Chondrocyte (in vitro differentiated cells): ENCODE measurements at regions not wholly inside any gene's neighbourhood (a gene's known extent, or its start where the extent isn't known, plus 50 kb on each side); places are given as distances from the start of the nearest gene placed in this dataset.

Experiments
- DNase-seq: peaks from one replicate; pipeline ENCODE4 v3.0.0; 2021; ENCODE audit warnings: mixed read lengths, low spot score
- H3K27ac Mint-ChIP-seq: one replicate; pipeline ENCODE4 v1.8.0; 2021; ENCODE audit warnings: mild to moderate bottlenecking, moderate library complexity, mixed read lengths; ENCODE audit not compliant: unreplicated experiment
- H3K27me3 Mint-ChIP-seq: 2 replicates; pipeline ENCODE4 v1.8.0; 2021; ENCODE audit warnings: low read depth, mixed read lengths
- H3K36me3 Mint-ChIP-seq: 2 replicates; pipeline ENCODE4 v1.8.0; 2021; ENCODE audit warnings: low read depth, mixed read lengths
- H3K4me1 Mint-ChIP-seq: 2 replicates; pipeline ENCODE4 v1.8.0; 2021; ENCODE audit warnings: low read depth, mild to moderate bottlenecking, mixed read lengths
- H3K4me3 Mint-ChIP-seq: one replicate; pipeline ENCODE4 v1.8.0; 2021; ENCODE audit warnings: mild to moderate bottlenecking, moderate library complexity, mixed read lengths; ENCODE audit not compliant: unreplicated experiment
- H3K9me3 Mint-ChIP-seq: 2 replicates; pipeline ENCODE4 v1.8.0; 2021; ENCODE audit warnings: low read depth, mixed read lengths
- CTCF ChIP-seq: fragments of 200-600 bp; sonication (generic); IDR thresholded peaks from 2 replicates; pipeline ENCODE4 v1.5.0; 2021; ENCODE audit warnings: antibody characterized with exemption, mild to moderate bottlenecking, moderate library complexity

DNA sequence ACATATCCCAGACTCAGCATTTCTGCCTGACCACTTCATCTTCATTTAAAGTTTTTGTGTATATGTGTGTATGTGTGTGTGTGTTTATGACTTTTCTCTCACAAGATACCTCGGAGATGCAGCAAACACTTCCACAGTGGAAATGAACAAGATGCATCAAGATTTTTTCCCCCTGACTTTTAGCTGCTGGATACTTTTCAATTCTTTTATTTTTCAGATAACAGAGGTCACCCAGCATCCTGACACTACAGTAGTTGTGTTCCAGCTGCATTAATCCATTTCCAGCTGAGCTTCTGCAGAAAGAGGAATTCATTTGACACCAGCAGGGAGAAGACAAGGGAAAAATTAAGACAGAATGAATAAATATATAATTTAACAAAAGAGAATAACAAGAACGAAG lies 130.2 kb upstream of the PSMD7 start:
- DNase-seq = no peak
- Mint-ChIP-seq H3K27me3 (peaks cover 7% of the 10 kb centered on the region), H3K4me3 (no peak overlapping the region), H3K27ac (no peak overlapping the region), H3K9me3 (peaks cover 13% of the 10 kb centered on the region), H3K4me1 (peaks cover 8% of the 10 kb centered on the region), H3K36me3 (no peaks in the 10 kb centered on the region)
- TF ChIP-seq CTCF = no peak

- peaks cover 8% of the 10 kb centered on the region for H3K4me1 Mint-ChIP-seq
- no peak for TF ChIP-seq CTCF
- peaks cover 7% of the 10 kb centered on the region for H3K27me3 Mint-ChIP-seq
- H3K9me3 Mint-ChIP-seq = peaks cover 18% of the 10 kb centered on the region
- no peaks in the 10 kb centered on the region for H3K36me3 Mint-ChIP-seq
- H3K27ac Mint-ChIP-seq = no peak overlapping the region
- DNase-seq = no peak
- no peak overlapping the region for H3K4me3 Mint-ChIP-seq
Measured at GRCh38 chr16:74165566-74166080, 131.0 kb upstream of the PSMD7 start.

DNA sequence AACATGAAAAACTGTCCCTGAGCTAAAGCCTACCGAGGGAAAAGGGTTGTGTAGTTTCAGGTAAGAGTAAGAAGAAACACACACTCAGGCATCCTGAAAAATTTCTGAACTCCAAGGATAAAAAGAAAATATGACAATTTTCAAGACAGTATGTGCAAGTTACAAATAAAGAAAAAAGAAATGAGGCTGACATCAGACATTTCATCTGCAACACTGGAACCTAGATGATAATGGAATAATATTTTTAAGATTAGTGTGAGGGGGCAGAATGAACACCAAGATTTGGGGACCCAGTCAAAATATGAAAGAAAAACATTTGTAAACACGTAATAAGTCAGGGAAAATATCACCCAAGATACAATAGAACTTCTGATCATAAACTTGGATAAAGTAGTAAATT lies 135.9 kb upstream of the PSMD7 start:
- no peak overlapping the region for H3K4me3 Mint-ChIP-seq

DNA sequence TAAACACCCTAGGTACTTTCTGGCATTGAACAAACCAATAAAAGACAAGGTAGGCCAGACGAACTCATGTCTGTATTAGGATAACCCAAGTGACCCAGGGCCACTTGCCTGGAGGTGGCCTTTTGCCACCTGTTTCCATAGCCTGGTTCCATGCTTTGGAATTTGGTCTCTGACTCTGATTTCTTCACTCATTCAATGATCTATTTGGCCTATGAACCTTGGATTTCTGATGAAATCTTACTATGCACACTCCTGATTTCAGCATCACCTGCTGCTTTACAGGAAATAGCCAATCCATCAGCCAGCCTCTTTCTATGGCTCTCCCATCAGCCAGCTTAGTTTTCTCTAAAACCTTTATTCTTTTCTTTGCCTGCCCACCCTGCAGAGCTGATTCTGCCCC lies 142.8 kb upstream of the PSMD7 start:
- Mint-ChIP-seq H3K27me3 (peaks cover 15% of the 10 kb centered on the region), H3K27ac (no peak overlapping the region)

More for the DNA sequence above, 135.9 kb upstream of the PSMD7 start:
- H3K27me3 Mint-ChIP-seq = peaks cover 4% of the 10 kb centered on the region
- H3K4me1 Mint-ChIP-seq = no peaks in the 10 kb centered on the region
- no peak overlapping the region for H3K27ac Mint-ChIP-seq
- peaks cover 20% of the 10 kb centered on the region for H3K9me3 Mint-ChIP-seq
- DNase-seq = no peak
- TF ChIP-seq CTCF = no peak
- no peaks in the 10 kb centered on the region for H3K36me3 Mint-ChIP-seq

GRCh38 chr16:74146643-74147042 lies 150.0 kb upstream of the PSMD7 start:
- no peak for TF ChIP-seq CTCF
- no peak for DNase-seq
- no peak overlapping the region for H3K4me3 Mint-ChIP-seq
- H3K27me3 Mint-ChIP-seq = peaks cover 15% of the 10 kb centered on the region
- no peak overlapping the region for H3K27ac Mint-ChIP-seq
- peaks cover under 1% of the 10 kb centered on the region for H3K36me3 Mint-ChIP-seq
- H3K4me1 Mint-ChIP-seq = no peaks in the 10 kb centered on the region
- H3K9me3 Mint-ChIP-seq = peaks cover 2% of the 10 kb centered on the region

More for the DNA sequence above, 142.8 kb upstream of the PSMD7 start:
- H3K4me1 Mint-ChIP-seq = no peaks in the 10 kb centered on the region
- H3K9me3 Mint-ChIP-seq = peaks cover 12% of the 10 kb centered on the region
- TF ChIP-seq CTCF = no peak
- H3K36me3 Mint-ChIP-seq = peaks cover 1% of the 10 kb centered on the region
- DNase-seq = no peak
- no peak overlapping the region for H3K4me3 Mint-ChIP-seq
